SH-SY5Y (cell line): ENCODE measurements at regions not wholly inside any gene's neighbourhood (a gene's known extent, or its start where the extent isn't known, plus 50 kb on each side); places are given as distances from the start of the nearest gene placed in this dataset.

Source experiments
- GATA2 ChIP-seq: IDR thresholded peaks from 2 replicates; pipeline ENCODE4 v1.6.1; 2011; ENCODE audit warnings: mild to moderate bottlenecking, low read depth, low read length
- GATA3 ChIP-seq: IDR thresholded peaks from 2 replicates; pipeline ENCODE4 v1.6.1; 2011; ENCODE audit warnings: low read depth, mild to moderate bottlenecking, low read length, moderate library complexity

GRCh38 chr16:86103320-86103719 is 204.4 kb downstream of the IRF8 start:
- TF ChIP-seq GATA2 (no peak), GATA3 (no peak)
